HG03520 (cell line): ENCODE measurements at regions not wholly inside any gene's neighbourhood (a gene's known extent, or its start where the extent isn't known, plus 50 kb on each side); places are given as distances from the start of the nearest gene placed in this dataset.
"Not testable (repeated sequence)": the region's sequence is repeated elsewhere in the genome, so short reads cannot be mapped to it uniquely, and the experiment has no call there.

ENCODE experiments used
- ATAC-seq: cut with Tn5 transposase; IDR thresholded peaks from one replicate; pipeline ENCODE4 v1.9.1; 2021; ENCODE audit warnings: mild to moderate bottlenecking, moderate library complexity; ENCODE audit not compliant: unreplicated experiment

GRCh38 chr11:49499117-49499516 is 290.7 kb upstream of the FOLH1 start:
- ATAC-seq = no peak

- ATAC-seq = no peak
These were observed 296.8 kb upstream of the FOLH1 start for GRCh38 chr11:49505231-49505630.

DNA sequence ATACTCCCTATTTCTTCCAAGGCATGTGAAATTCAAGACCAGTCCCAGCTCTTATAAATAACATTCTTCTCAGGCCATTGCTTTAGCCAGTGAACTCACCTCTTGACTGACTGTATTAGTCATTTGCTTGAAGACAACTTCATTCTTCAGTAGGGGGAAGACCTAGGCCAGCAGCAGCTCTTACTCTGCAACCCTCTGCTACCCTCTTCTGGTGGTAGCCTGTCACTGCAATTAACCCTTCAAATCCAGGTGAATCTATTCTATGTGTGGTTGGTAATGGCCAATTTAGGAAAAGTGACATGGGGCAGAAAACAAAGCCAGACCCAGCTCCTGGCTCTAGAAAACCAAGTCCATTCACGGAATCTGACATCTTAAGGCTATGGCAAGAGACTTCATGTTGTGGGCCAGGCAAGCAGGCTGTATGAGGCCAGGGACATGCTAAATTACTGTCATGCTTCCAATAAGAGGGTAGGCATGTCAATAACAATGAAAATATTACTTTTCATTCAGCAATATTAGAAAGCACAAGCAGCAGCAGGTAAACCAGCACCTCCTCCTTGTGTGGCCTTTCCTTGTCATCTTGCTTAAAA is 317.9 kb upstream of the FOLH1 start:
- peak; percentile 86 for ATAC-seq

DNA sequence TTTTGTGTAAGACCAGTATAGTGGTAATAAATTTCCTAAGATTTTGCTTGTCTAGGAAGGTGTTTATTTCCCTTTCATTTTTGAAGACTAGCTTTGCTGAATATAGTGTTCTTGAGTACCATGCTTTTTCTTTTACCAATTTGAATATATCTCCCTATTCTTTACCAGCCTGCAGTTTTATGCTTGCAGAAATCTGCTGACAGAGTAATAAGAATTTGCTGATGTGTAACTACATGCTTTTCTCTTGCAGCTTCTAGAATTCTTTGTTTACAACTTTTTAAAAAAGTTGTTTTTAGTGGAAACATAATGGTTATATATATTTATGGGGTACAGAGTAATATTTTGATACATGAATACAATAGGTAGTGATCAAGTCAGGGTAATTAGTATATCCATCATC is 324.8 kb upstream of the FOLH1 start:
- ATAC-seq = no peak

- ATAC-seq = not testable (repeated sequence)
These were observed 330.5 kb upstream of the FOLH1 start for GRCh38 chr11:49538927-49539326.

GRCh38 chr11:49558261-49558847 is 350.0 kb upstream of the FOLH1 start:
- ATAC-seq = not testable (repeated sequence)

GRCh38 chr11:49560593-49560992 is 352.2 kb upstream of the FOLH1 start:
- not testable (repeated sequence) for ATAC-seq

DNA sequence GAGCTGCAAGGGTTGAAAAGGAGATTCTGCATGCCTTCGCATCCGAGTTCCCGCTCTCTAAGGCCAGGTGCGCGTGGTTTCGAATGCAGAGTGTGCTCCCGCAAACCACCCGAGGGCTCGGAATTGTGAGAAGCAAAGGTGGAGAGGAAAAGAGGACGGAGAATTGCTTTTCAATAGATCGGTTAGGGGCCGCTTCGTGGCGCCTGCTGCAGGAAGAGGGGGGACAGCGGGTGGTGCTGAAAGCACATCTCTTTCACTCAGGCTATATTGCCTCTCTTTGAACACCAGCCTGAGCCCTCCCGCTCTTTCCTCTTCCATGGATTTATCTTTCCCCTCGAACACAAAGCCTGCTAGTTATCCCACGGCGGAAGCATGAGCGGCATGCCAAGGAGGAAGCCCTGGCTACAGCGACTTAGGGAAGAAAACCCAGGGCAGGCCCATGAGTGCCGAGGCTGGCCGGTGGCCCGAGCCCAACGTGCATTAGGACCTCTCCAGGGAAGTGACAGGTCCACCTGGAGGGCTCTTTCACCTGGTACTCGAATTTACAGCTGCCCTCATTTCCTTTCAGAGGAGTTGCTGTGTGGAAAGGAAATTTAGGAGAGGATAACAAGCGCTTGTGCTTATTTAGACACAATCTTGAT is 353.0 kb upstream of the FOLH1 start:
- ATAC-seq = not testable (repeated sequence)

DNA sequence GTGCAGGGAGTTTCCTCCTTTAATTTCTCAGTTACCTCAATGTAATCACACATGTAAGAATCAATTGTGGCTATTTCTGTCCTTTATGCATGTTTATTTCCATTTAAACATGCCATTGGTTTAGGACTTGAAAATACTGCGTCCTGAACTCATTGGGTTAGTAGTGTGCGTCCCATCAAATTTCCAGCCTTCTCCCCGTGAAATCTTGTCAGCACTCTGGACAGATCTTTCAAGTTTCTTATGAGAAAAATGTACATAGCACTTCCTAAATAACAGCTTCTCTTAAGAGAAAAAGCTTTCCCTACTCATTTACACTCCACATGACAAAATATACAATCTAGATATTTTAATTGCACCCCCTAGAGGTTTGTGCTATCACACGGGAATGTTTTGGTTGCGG is 353.9 kb upstream of the FOLH1 start:
- not testable (repeated sequence) for ATAC-seq

DNA sequence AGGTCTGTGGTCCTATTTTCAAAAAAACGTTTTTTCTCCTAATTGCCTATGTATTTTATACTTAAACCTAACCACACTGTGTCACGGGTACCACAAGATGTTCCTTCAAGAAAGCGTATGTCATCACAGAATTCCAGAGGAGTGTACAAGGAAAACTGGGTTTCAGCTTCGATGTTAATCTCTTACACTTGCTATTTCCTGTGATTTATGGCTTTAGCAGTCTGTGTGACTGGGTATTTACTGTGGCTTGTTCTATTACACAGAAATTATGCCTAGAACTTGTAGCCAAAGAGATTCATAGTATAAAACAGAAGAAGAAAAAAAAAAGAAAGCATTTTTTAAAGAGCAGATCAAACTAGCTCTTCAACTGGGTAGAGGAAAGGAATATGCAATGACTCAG is 371.1 kb upstream of the FOLH1 start:
- ATAC-seq = not testable (repeated sequence)

GRCh38 chr11:49585495-49585894 is 366.7 kb upstream of the OR4C13 start:
- not testable (repeated sequence) for ATAC-seq

DNA sequence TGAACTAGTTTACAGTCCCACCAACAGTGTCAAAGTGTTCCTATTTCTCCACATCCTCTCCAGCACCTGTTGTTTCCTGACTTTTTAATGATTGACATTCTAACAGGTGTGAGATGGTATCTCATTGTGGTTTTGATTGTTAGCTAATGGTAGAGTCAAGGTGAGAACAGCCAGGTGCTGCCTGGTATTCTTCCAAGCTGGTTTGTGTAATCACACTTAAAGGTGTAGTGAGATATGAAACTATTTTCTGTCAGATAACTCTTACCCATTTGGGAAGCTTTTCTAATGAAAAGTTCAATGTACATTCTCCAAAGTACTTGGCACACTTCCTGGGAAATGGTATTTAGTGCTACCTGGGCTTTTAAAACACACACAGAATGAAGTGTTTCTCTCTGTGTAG is 343.3 kb upstream of the OR4C13 start:
- not testable (repeated sequence) for ATAC-seq

DNA sequence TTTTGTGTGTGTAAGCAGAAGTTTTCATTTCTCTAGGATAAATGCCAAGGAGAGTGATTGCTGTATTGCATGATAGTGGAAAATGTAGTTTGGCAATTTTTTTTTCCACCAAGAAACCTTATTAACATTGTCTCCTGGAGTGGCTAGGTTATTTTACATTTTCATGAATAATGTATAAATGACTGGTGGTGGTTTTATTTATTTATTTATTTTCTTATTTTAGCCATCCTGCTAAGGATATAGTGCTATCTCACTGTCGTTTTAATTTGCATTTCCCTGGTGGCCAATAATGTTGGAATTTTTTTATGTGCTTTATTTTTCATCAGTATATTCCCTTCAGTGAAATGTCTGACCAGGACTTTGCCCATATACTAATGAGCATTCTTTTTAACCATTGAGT is 328.3 kb upstream of the OR4C13 start:
- not testable (repeated sequence) for ATAC-seq

DNA sequence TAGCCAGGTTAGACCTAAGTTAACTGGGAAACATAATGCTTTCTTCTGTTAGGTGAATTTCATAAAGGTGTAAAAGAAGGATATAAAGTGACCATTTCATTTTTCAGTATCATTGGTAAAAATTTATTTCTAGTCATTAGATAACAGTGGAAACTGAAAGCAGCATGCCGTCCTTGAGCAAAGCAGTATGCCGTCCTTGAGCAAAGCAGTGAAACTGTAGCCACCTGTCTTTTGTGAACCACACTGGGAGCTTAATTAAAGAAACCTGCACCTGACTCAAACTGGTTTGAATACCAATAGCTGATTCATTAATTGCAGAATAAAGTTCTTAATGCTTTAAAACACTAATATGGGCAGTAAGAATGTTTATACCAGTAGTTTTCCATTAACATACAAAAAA is 281.5 kb upstream of the OR4C13 start:
- not testable (repeated sequence) for ATAC-seq

DNA sequence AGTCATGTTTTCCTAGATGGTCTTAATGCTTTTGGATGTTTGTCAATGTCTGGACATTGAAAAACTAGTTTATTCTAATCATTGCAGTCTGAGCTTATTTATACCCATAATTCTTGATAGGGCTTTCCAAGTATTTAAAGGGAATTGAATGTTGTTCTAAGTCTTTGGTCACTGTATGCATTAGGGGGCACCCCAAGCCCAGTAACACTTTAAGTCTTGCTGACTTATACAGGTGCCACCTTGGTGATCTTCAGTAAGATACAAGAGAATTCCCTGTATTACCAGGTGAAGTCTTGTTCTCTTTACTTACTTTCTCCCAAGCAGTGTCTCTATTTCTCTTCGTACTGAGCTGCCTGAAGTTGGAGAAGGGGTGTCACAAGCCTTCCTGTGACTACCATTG is 250.1 kb upstream of the OR4C13 start:
- ATAC-seq = not testable (repeated sequence)

DNA sequence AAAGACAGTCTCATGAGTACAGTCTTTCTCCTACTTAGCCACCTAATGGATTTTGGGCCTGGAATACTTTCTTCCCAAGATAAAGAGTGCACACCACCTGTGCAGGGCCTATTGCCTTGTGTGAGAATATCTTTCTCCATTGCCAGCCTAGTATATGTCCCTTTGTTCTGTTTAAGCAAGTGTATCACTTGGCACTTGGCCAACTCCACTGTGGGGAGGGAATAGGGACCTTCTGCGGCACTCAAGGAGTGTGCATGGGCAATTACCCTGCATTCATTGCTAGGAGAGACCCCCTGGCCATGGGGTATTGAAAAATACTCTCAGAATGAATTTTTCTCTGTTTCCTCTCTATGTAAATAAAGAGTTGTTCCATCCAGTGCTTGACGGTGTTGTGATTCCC is 201.7 kb upstream of the OR4C13 start:
- not testable (repeated sequence) for ATAC-seq

- not testable (repeated sequence) for ATAC-seq
These were observed 201.2 kb upstream of the OR4C13 start for GRCh38 chr11:49750960-49751359.

DNA sequence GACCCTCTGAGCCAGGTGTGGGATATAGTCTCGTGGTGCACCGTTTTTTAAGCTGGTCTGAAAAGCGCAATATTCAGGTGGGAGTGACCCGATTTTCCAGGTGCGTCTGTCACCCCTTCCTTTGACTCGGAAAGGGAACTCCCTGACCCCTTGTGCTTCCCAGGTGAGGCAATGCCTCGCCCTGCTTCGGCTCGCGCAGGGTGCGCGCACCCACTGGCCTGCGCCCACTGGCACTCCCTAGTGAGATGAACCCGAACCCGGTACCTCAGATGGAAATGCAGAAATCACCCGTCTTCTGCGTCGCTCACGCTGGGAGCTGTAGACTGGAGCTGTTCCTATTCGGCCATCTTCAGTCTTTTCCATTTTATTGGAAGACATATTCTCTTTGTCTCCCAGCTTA is 171.4 kb upstream of the OR4C13 start:
- ATAC-seq = not testable (repeated sequence)

- ATAC-seq = not testable (repeated sequence)
These were observed 170.2 kb upstream of the OR4C13 start for GRCh38 chr11:49782000-49782399.

- ATAC-seq = not testable (repeated sequence)
These were observed 168.3 kb upstream of the OR4C13 start for GRCh38 chr11:49783841-49784240.

- ATAC-seq = not testable (repeated sequence)
These were observed 162.4 kb upstream of the OR4C13 start for GRCh38 chr11:49789787-49790186.

- not testable (repeated sequence) for ATAC-seq
These were observed 153.9 kb upstream of the OR4C13 start for GRCh38 chr11:49798206-49798837.
